Uterus (tissue), 3 donors: ENCODE measurements at regions not wholly inside any gene's neighbourhood (a gene's known extent, or its start where the extent isn't known, plus 50 kb on each side); places are given as distances from the start of the nearest gene placed in this dataset.

Experiments used
- DNase-seq, 2 donors: peaks; one replicate each; pipeline ENCODE4 v3.0.0-alpha.2; 2019 to 2020
- H3K27ac ChIP-seq, 2 donors: fragments of 200-600 bp; sonication (generic); 1 replicate in 1 of 2; 2 replicates in 1 of 2; pipeline ENCODE4 v1.5.1; 2016 to 2018
- H3K27me3 ChIP-seq, 2 donors: fragments of 200-600 bp; sonication (generic); one replicate each; pipeline ENCODE4 v1.5.1; 2018 to 2019; ENCODE audit warnings: control low read depth in 1 of 2
- H3K36me3 ChIP-seq, 2 donors: fragments of 200-600 bp; sonication (generic); one replicate each; pipeline ENCODE4 v1.5.1; 2019; ENCODE audit warnings: control low read depth in 1 of 2
- H3K4me1 ChIP-seq, 2 donors: fragments of 200-600 bp; sonication (generic); one replicate each; pipeline ENCODE4 v1.5.1; 2018 to 2019; ENCODE audit warnings: control low read depth in 1 of 2
- H3K4me3 ChIP-seq, 2 donors: fragments of 200-600 bp; sonication (generic); 1 replicate in 1 of 2; 2 replicates in 1 of 2; pipeline ENCODE4 v1.5.1; 2018 to 2019; ENCODE audit warnings: mild to moderate bottlenecking in 1 of 2
- H3K9me3 ChIP-seq, 2 donors: fragments of 200-600 bp; sonication (generic); one replicate each; pipeline ENCODE4 v1.5.1; 2019; ENCODE audit warnings: control low read depth in 1 of 2
- CTCF ChIP-seq, 4 experiments: fragments of 200-600 bp in 2 of 4; fragments of 450-650 bp in 2 of 4; sonication (generic) in 2 of 4; IDR thresholded peaks; one replicate each; pipeline ENCODE4 v1.5.1; 2016 to 2019; ENCODE audit warnings: antibody characterized with exemption in 4 of 4, mild to moderate bottlenecking in 2 of 4, moderate library complexity in 1 of 4
- POLR2A ChIP-seq, 2 donors: fragments of 450-650 bp; IDR thresholded peaks; one replicate each; pipeline ENCODE4 v1.6.1; 2016; ENCODE audit warnings: antibody characterized with exemption in 2 of 2, mild to moderate bottlenecking in 1 of 2, moderate library complexity in 1 of 2
- intact Hi-C: fragments of 100-400 bp; cut with DNase I; formaldehyde crosslinking; loops from one replicate; pipeline ENCODE4 v1.15.1; 2023; ENCODE audit warnings: low total_unique reads
- donor health status: DM: yes; HTN: yes; CAD: no.

GRCh38 chr18:75558790-75559189, 131.3 kb upstream of the SMIM21 start:
- no peak overlapping the region for H3K4me3 ChIP-seq
- TF ChIP-seq POLR2A (IDR thresholded peaks at IDR 0.05) (no peak), CTCF (IDR thresholded peaks at IDR 0.05) (no peak)
- intact Hi-C loops, result no loop called here

GRCh38 chr18:75556841-75557240, 129.3 kb upstream of the SMIM21 start:
- H3K27me3 ChIP-seq, result no peaks in the 10 kb centered on the region
- DNase-seq, result no peak
- no peak overlapping the region for H3K4me3 ChIP-seq
- TF ChIP-seq CTCF (IDR thresholded peaks at IDR 0.05), result no peak
- TF ChIP-seq POLR2A (IDR thresholded peaks at IDR 0.05), result no peak
- no peak overlapping the region for H3K27ac ChIP-seq
- no peaks in the 10 kb centered on the region for H3K4me1 ChIP-seq
- intact Hi-C loops, result no loop called here
- no peaks in the 10 kb centered on the region for H3K36me3 ChIP-seq
- H3K9me3 ChIP-seq, result no peaks in the 10 kb centered on the region

More at GRCh38 chr18:75558790-75559189, 131.3 kb upstream of the SMIM21 start:
- no peak overlapping the region for H3K27ac ChIP-seq
- H3K4me1 ChIP-seq, result no peaks in the 10 kb centered on the region
- no peaks in the 10 kb centered on the region for H3K27me3 ChIP-seq
- H3K36me3 ChIP-seq, result no peaks in the 10 kb centered on the region
- H3K9me3 ChIP-seq, result no peaks in the 10 kb centered on the region
- DNase-seq, result no peak

GRCh38 chr18:75554644-75555185, 127.2 kb upstream of the SMIM21 start:
- H3K4me1 ChIP-seq, result no peaks in the 10 kb centered on the region
- no peak overlapping the region for H3K27ac ChIP-seq
- TF ChIP-seq CTCF (IDR thresholded peaks at IDR 0.05), result no peak
- no peak for TF ChIP-seq POLR2A (IDR thresholded peaks at IDR 0.05)
- H3K9me3 ChIP-seq, result no peaks in the 10 kb centered on the region
- H3K4me3 ChIP-seq, result no peak overlapping the region
- H3K36me3 ChIP-seq, result no peaks in the 10 kb centered on the region
- intact Hi-C loops, result no loop called here
- no peak for DNase-seq
- no peaks in the 10 kb centered on the region for H3K27me3 ChIP-seq

- no peaks in the 10 kb centered on the region for H3K9me3 ChIP-seq
- H3K4me3 ChIP-seq, result no peak overlapping the region
- no peaks in the 10 kb centered on the region for H3K4me1 ChIP-seq
- intact Hi-C loops, result no loop called here
- no peak for DNase-seq
- H3K36me3 ChIP-seq, result no peaks in the 10 kb centered on the region
- no peaks in the 10 kb centered on the region for H3K27me3 ChIP-seq
- no peak overlapping the region for H3K27ac ChIP-seq
- TF ChIP-seq POLR2A (IDR thresholded peaks at IDR 0.05) (no peak), CTCF (IDR thresholded peaks at IDR 0.05) (no peak)
Observed at GRCh38 chr18:75554176-75554575, 126.7 kb upstream of the SMIM21 start.

- intact Hi-C loops, result no loop called here
- Histone ChIP-seq H3K27me3 (no peaks in the 10 kb centered on the region), H3K27ac (no peak overlapping the region), H3K4me3 (no peak overlapping the region), H3K9me3 (no peaks in the 10 kb centered on the region), H3K36me3 (no peaks in the 10 kb centered on the region), H3K4me1 (no peaks in the 10 kb centered on the region)
- no peak for DNase-seq
- TF ChIP-seq POLR2A (IDR thresholded peaks at IDR 0.05), result no peak
- no peak for TF ChIP-seq CTCF (IDR thresholded peaks at IDR 0.05)
Observed at GRCh38 chr18:75553021-75553420, 125.5 kb upstream of the SMIM21 start.
